AG08396 (cell line): ENCODE measurements at regions not wholly inside any gene's neighbourhood (a gene's known extent, or its start where the extent isn't known, plus 50 kb on each side); places are given as distances from the start of the nearest gene placed in this dataset.
"Not testable (repeated sequence)": the region's sequence is repeated elsewhere in the genome, so short reads cannot be mapped to it uniquely, and the experiment has no call there.

Experiments used
- DNase-seq: peaks from one replicate; pipeline ENCODE4 v3.0.0; 2012; ENCODE audit warnings: low spot score, mixed read lengths

- no peak for DNase-seq
Measured at GRCh38 chr9:88280816-88281382, 107.3 kb upstream of the SPIN1 start.

- DNase-seq = no peak
Measured at GRCh38 chr9:88278036-88278435, 110.2 kb upstream of the SPIN1 start.

- no peak for DNase-seq
Measured at GRCh38 chr9:88274078-88274477, 114.2 kb upstream of the SPIN1 start.

DNA sequence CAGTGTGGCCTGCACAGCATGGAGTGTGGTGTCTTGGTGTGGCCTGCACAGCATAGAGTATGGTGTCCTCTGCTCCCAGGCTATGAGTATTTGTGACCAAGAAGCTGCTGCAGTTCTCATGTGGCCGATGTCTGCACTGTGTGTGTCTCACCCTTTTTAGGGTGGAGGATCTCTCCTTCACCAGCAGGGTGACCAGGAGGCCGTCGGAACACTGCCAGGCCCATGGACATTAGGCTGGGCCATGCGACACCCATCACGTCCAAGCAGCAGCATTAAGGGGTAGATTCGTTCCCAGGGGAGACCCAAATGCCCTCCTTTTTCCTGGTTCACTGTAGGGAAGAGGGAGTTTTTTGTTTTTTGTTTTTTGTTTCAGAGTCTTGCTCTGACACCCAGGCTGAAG lies 115.3 kb upstream of the SPIN1 start:
- no peak for DNase-seq

DNA sequence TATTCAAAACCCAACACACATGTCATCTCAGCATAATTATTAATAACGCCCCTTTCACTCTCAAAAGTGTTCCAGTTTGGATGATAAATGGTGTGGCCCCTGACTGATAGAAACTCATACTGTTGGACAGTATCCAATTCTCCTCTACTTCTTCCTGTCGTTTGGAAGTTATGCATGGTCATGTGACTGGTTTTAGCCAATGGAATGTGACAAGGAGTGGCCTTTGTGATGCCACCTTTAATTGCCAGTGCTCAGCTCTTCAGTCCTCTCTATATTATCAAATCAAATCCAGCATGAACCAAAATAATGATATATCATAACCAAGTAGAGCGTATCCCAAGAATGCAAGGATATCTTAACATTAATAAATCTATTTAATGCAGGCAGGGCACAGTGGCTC lies 117.8 kb upstream of the SPIN1 start:
- no peak for DNase-seq

DNA sequence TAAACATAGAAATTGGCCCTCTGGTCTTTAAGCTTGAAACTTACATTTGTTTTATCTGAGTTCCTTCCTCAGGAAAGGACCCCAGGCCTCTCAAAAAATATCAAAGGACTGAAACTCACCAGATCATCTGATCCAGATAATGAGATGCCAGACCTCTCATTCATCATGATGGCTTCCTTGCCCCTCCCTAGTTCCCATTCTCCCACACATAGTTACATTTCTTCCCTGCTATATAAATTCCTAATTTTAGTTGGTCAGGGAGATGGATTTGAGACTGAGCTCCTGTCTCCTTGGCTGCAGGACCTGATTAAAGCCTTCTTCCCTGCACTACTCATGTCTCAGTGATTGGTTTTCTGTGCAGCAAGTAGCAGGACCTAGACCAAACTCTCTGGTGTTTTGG lies 119.4 kb upstream of the SPIN1 start:
- DNase-seq = no peak

GRCh38 chr9:88267283-88267682 lies 121.0 kb upstream of the SPIN1 start:
- no peak for DNase-seq

GRCh38 chr9:88266416-88266815 lies 121.8 kb upstream of the SPIN1 start:
- DNase-seq = no peak

DNA sequence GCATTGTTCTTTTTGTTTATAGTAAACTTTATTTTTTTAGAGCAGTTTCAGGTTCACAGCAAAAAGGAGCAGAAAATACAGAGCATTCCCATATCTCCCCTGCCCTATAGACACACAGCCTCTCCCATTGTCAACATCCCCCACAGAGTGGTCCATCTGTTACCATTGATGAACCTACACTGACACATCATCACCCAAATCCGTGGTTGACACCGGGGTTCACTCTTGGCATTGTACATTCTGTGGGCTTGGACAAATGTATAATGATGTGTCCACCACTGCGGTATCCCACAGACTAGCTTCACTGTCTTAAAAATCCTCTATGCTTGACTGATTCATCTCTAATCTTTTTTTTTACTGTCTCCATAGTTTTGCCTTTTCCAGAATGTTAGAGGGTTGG lies 120.7 kb upstream of the SPATA31C2 start:
- no peak for DNase-seq

GRCh38 chr9:88258601-88259000 lies 120.3 kb upstream of the SPATA31C2 start:
- DNase-seq = peak; percentile 58

GRCh38 chr9:88258024-88258423 lies 119.7 kb upstream of the SPATA31C2 start:
- DNase-seq = peak; percentile 72

DNA sequence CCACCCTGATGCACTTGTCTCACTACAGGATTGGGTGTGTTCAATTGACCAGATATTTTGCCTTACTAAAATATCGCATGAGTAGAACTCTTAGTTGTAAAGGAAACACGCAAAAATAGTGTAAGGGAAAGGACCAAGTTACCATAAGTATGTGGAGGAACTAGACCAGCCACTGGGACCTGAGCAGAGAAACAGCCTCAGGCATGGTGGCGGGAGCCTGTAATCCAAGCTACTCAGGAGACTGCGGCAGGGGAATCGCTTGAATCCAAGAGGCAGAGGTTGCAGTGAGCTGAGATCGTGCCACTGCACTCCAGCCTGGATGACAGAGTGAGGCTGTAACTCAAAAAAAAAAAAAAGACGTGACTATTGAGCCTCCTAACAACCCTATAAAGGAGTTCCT lies 117.9 kb upstream of the SPATA31C2 start:
- no peak for DNase-seq

GRCh38 chr9:88255806-88256205 lies 117.5 kb upstream of the SPATA31C2 start:
- not testable (repeated sequence) for DNase-seq

- DNase-seq = no peak
Measured at GRCh38 chr9:88251903-88252302, 113.6 kb upstream of the SPATA31C2 start.

GRCh38 chr9:88243736-88244135 lies 105.5 kb upstream of the SPATA31C2 start:
- DNase-seq = no peak

- no peak for DNase-seq
Measured at GRCh38 chr9:88242879-88243278, 104.6 kb upstream of the SPATA31C2 start.

DNA sequence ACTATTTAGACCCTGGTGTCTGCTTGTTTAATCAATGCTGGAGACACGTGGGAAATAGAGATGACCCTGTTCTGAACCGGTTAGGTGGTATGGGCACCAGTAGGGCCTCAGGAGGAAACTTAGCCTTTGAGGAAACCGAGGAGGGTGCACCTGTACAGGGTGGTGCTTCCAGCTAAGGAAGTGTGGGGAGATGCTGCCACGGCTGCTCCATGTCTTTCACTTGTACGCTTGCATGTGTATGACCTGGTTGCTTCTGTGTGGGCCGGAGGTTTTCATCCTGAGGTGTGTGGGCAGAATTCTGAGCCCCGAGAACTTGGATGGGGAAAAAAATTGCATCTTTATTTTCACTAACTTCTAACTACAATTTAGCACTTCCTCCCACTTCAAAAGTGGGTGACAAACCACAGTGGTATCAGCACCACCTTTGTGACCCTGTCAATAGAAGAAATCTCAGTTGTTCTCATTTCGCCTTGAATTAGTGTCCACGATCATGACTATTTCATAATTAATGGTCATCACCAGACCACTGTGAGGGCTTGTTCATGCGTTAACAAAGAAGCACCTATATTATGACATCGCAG lies 99.8 kb upstream of the SPATA31C2 start:
- DNase-seq = no peak

- DNase-seq = no peak
Measured at GRCh38 chr9:88237479-88237961, 99.2 kb upstream of the SPATA31C2 start.

DNA sequence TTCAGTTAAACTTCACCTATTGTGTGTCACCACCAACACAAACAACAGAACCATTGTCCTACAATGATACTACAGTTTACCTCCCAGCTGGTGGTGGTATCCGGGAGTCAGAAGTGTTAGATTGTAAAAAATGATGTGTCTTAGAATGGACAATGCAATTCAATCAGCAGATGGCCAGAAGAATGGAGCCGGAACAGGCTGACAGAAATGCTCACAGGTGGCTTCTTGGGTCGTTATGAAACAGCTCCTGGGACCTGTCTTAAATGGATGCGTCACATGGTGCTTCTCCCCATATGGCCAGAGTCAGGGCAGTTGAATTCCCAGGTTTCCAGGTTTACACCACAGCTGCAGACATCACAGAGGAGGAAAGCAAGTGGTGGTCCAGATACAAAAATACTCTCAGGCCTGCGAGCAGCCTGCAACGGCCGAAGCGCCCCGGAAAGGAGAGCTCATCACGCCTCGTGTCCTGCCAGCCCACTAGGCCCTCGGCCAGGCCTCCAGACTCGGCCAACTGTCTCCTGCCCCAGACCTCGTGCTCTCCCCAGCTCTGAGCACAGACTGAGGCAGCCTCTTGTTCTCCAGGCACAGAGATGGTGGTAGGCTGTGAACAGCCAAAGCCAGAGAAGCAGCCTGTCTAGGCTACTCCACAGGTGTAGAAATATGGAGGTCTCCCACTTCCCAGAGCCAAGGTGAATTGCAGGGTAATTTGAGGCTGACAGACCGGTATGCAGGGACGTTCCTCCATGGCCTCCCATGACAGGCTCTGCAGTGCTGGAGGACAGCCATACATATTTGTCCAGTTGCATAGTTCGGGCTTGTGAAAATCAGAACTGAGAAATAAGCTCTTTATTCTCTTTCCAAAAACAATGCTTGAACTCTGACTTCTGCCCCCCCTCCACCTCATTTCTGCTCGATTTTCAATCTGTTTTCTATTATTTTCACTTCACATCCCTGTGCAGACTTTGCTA lies 98.5 kb upstream of the SPATA31C2 start:
- DNase-seq = peak; percentile 65

DNA sequence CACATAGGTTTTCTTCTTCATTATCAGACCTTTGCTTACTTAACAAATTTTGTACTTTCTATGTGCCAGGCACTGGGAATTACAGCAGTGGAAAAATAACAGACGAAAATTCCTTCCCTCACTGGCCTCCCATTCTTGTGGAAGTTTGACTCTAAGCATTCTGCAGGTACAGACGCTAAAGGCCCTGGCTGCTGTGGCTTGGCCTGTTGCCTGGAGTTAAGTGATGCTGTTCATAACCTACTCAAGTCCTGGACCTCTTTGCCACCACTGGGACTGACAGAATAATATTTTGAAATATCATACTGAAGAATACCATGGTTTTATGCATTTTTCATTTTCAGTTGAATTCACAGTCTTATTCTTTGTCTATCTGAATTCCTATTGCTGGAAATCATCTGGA lies 97.3 kb upstream of the SPATA31C2 start:
- DNase-seq = no peak

GRCh38 chr9:88234114-88234513 lies 95.8 kb upstream of the SPATA31C2 start:
- DNase-seq = no peak

- DNase-seq = no peak
Measured at GRCh38 chr9:88233091-88233490, 94.8 kb upstream of the SPATA31C2 start.

DNA sequence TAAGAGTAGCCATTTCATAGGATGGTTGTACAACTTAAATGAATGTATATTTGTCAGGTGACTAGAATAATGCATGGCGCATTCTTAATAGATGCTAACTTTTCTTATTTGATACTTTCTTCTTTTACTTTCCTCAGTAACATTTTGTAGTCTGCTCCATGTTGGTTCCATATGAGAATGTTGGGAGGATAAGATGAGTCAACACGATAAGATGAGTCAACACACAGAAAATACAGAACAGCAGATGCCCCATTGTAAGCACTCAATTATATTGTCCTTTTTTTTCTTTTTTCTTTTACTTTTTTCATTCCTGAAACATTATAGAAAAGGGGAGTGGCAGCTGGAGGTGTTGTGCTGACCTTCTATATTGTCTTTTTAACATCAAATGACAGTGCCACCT lies 92.3 kb upstream of the SPATA31C2 start:
- no peak for DNase-seq
